ENCODE measurements at regions not wholly inside any gene's neighbourhood (a gene's known extent, or its start where the extent isn't known, plus 50 kb on each side); places are given as distances from the start of the nearest gene placed in this dataset.

GRCh38 chr12:127803545-127803944 is 463.4 kb upstream of the TMEM132C start:
- TF ChIP-seq CTCF (IDR thresholded peaks at IDR 0.05) (no peak), POLR2A (IDR thresholded peaks at IDR 0.05) (no peak)

All from adrenal gland (tissue), 5 donors.